K562 (cell line): ENCODE measurements at regions not wholly inside any gene's neighbourhood (a gene's known extent, or its start where the extent isn't known, plus 50 kb on each side); places are given as distances from the start of the nearest gene placed in this dataset.

ENCODE experiments used
- ATAC-seq: fragments of 200-7000 bp; cut with Tn5 transposase; 3 replicates; pipeline ENCODE4 v1.9.1; 2020; ENCODE audit warnings: moderate library complexity
- BruUV-seq: library from RNA; stranded (reverse); fragments of 400-500 nt; replicated peaks from 2 replicates; lab custom pipeline; 2021; lab: Mats Ljungman, UMichigan
- CTCF ChIA-PET: fragments of 300-600 bp; formaldehyde crosslinking; extraction: SDS; loops from one replicate; lab custom pipeline; 2021; ENCODE audit warnings: low intra/inter-chr PET ratio; lab: Yijun Ruan, JAX
- POLR2A ChIA-PET: fragments of 300-600, 350-650 bp; sonication (Branson Sonifier 250); formaldehyde crosslinking; extraction: SDS; loops from one replicate; lab custom pipeline; 2021; ENCODE audit warnings: antibody characterized with exemption, inconsistent platforms; lab: Yijun Ruan, JAX
- DNase-seq, 4 experiments: peaks; one replicate each; pipeline versions ENCODE4 v3.0.0 to v3.0.0-alpha.2; 2011 to 2018; ENCODE audit warnings: low spot score in 3 of 4, mixed read lengths in 3 of 4; ENCODE audit errors: extremely low read depth in 1 of 4
- FAIRE-seq: peaks from 2 replicates; lab custom pipeline; 2011; peaks lifted over from hg19 to GRCh38; lab: Jason Lieb, UNC
- H2AFZ ChIP-seq: 2 replicates; pipeline ENCODE4 v1.6.0; 2011; ENCODE audit warnings: low read depth, low read length, control low read depth, inconsistent platforms
- H3K27ac ChIP-seq: fragments of 200-600 bp; 3 replicates; pipeline ENCODE4 v1.8.0; 2011; ENCODE audit warnings: low read depth, mild to moderate bottlenecking, control low read depth, inconsistent platforms, low read length, moderate library complexity, mixed read lengths; ENCODE audit errors: extremely low read depth
- H3K27me3 ChIP-seq, 2 experiments: fragments of 300-600 bp in 1 of 2; 2 replicates in 1 of 2; 3 replicates in 1 of 2; pipeline versions ENCODE4 v1.6.0 to v1.8.0; 2011; ENCODE audit warnings: inconsistent platforms in 2 of 2, low read length in 2 of 2, mild to moderate bottlenecking in 1 of 2, mixed read lengths in 1 of 2, moderate library complexity in 1 of 2; ENCODE audit not compliant: control insufficient read depth in 2 of 2, insufficient read depth in 2 of 2
- H3K36me3 ChIP-seq: fragments of 300-600 bp; 3 replicates; pipeline ENCODE4 v1.8.0; 2011; ENCODE audit warnings: mild to moderate bottlenecking, low read length, inconsistent platforms; ENCODE audit not compliant: control insufficient read depth, insufficient read depth
- H3K4me1 ChIP-seq, 2 experiments: fragments of 200-600 bp in 1 of 2; replicated peaks in 1 of 2; 2 replicates in 1 of 2; 3 replicates in 1 of 2; pipeline versions ENCODE4 v1.5.1 to v1.8.0; 2011; ENCODE audit warnings: inconsistent platforms in 2 of 2, low read length in 2 of 2, mild to moderate bottlenecking in 1 of 2, mixed read lengths in 1 of 2, moderate library complexity in 1 of 2; ENCODE audit not compliant: control insufficient read depth in 2 of 2, insufficient read depth in 2 of 2
- H3K4me2 ChIP-seq: 2 replicates; pipeline ENCODE4 v1.6.1; 2011; ENCODE audit warnings: low read length, control low read depth, inconsistent platforms, mixed read lengths; ENCODE audit not compliant: insufficient read depth
- H3K4me3 ChIP-seq: fragments of 200-600 bp; sonication (generic), shearing (Covaris generic); 2 replicates; pipeline ENCODE4 v1.5.1; 2016; ENCODE audit warnings: control low read depth, inconsistent platforms
- H3K79me2 ChIP-seq: fragments of 200-600 bp; 3 replicates; pipeline ENCODE4 v1.8.0; 2011; ENCODE audit warnings: low read length, inconsistent platforms; ENCODE audit not compliant: control insufficient read depth, insufficient read depth
- H3K9ac ChIP-seq, 2 experiments: 2 replicates each; pipeline versions ENCODE4 v1.6.0 to v1.6.1; 2011; ENCODE audit warnings: low read depth in 2 of 2, low read length in 2 of 2, control low read depth in 1 of 2, inconsistent platforms in 1 of 2, mild to moderate bottlenecking in 1 of 2, mixed read lengths in 1 of 2; ENCODE audit not compliant: insufficient read depth in 1 of 2
- H3K9me1 ChIP-seq: one replicate; pipeline ENCODE4 v1.6.0; 2011; ENCODE audit warnings: inconsistent platforms, mild to moderate bottlenecking, low read length, moderate library complexity; ENCODE audit not compliant: control insufficient read depth, insufficient read depth
- H3K9me3 ChIP-seq: replicated peaks from 2 replicates; pipeline ENCODE4 v1.5.1; 2011; ENCODE audit warnings: low read depth, low read length, inconsistent platforms; ENCODE audit not compliant: control insufficient read depth, insufficient read depth
- H4K20me1 ChIP-seq: replicated peaks from 2 replicates; pipeline ENCODE4 v1.6.1; 2011; ENCODE audit warnings: low read length, inconsistent platforms, mixed read lengths; ENCODE audit not compliant: control insufficient read depth, insufficient read depth
- ADNP ChIP-seq: fragments of 200-800 bp; sonication (Bioruptor generic); IDR thresholded peaks from 2 replicates; pipeline ENCODE4 v1.6.1; 2016; ENCODE audit warnings: missing genetic modification characterization, missing compliant biosample characterization
- E2F4 ChIP-seq: sonication (generic); formaldehyde crosslinking; IDR thresholded peaks from 2 replicates; pipeline ENCODE4 v1.8.0; 2022; ENCODE audit warnings: mild to moderate bottlenecking, low read depth, missing genetic modification reagents
- FOSL1 ChIP-seq: fragments of 200-800 bp; sonication (Bioruptor generic); conservative IDR thresholded peaks from 2 replicates; pipeline ENCODE4 v1.6.1; 2016; ENCODE audit warnings: missing genetic modification characterization, missing compliant biosample characterization
- FOXA3 ChIP-seq, 2 experiments: fragments of 450-650 bp in 1 of 2; sonication (generic) in 1 of 2; formaldehyde crosslinking; IDR thresholded peaks in 1 of 2; conservative IDR thresholded peaks in 1 of 2; 2 replicates each; pipeline versions ENCODE4 v1.4.0 to v1.8.0; 2020 to 2022; ENCODE audit warnings: mild to moderate bottlenecking in 2 of 2, missing genetic modification reagents in 1 of 2
- HDAC1 ChIP-seq, 2 experiments: fragments of 450-650 bp; IDR thresholded peaks; 2 replicates each; pipeline ENCODE4 v1.6.1; 2016 to 2017; ENCODE audit warnings: inconsistent platforms in 1 of 2, mild to moderate bottlenecking in 1 of 2, moderate library complexity in 1 of 2
- JUND ChIP-seq, 2 experiments: IDR thresholded peaks; 2 replicates in 1 of 2; 3 replicates in 1 of 2; pipeline ENCODE4 v1.6.1; 2011; ENCODE audit warnings: borderline replicate concordance in 2 of 2, low read depth in 2 of 2, low read length in 2 of 2, improper control_type of control experiment in 1 of 2, missing biosample characterization in 1 of 2, missing genetic modification characterization in 1 of 2, missing genetic modification reagents in 1 of 2
- MAFG ChIP-seq: fragments of 450-650 bp; conservative IDR thresholded peaks from 2 replicates; pipeline ENCODE4 v1.6.1; 2016; ENCODE audit warnings: missing genetic modification characterization, missing compliant biosample characterization
- MECOM ChIP-seq: fragments of 250-450 bp; sonication (Bioruptor Pico); IDR thresholded peaks from 2 replicates; pipeline ENCODE4 v1.8.0; 2022; ENCODE audit warnings: inconsistent platforms
- PHTF2 ChIP-seq: fragments of 250-450 bp; sonication (Bioruptor Pico); IDR thresholded peaks from 2 replicates; pipeline ENCODE4 v1.5.0; 2021; ENCODE audit warnings: mild to moderate bottlenecking
- RBM15 ChIP-seq: fragments of 200-400 bp; formaldehyde crosslinking; IDR thresholded peaks from 2 replicates; pipeline ENCODE4 v1.6.1; 2018; ENCODE audit warnings: mild to moderate bottlenecking, low read length, moderate library complexity; ENCODE audit not compliant: insufficient read depth
- SAP30 ChIP-seq: fragments of 200-600 bp; sonication (generic); IDR thresholded peaks from 2 replicates; pipeline ENCODE4 v1.6.1; 2012; ENCODE audit warnings: borderline replicate concordance, low read depth, mild to moderate bottlenecking, moderate library complexity, low read length, control low read depth, inconsistent platforms; ENCODE audit not compliant: insufficient read depth, poor library complexity, severe bottlenecking
- TAL1 ChIP-seq: fragments of 450-650 bp; IDR thresholded peaks from 2 replicates; pipeline ENCODE4 v1.6.1; 2016; ENCODE audit warnings: mild to moderate bottlenecking
- TEAD4 ChIP-seq, 2 experiments: sonication (generic) in 1 of 2; formaldehyde crosslinking in 1 of 2; IDR thresholded peaks; 2 replicates each; pipeline versions ENCODE4 v1.6.1 to v1.8.0; 2012 to 2022; ENCODE audit warnings: borderline replicate concordance in 1 of 2, inconsistent platforms in 1 of 2, low read length in 1 of 2, mild to moderate bottlenecking in 1 of 2, missing genetic modification reagents in 1 of 2
- WGBS: fragments of 100-300 bp; shearing (Covaris generic); methylation state at CpG from one replicate; pipeline ENCODE4 v1.1.6; 2016; ENCODE audit warnings: low coverage, mixed read lengths; ENCODE audit not compliant: insufficient coverage; ENCODE audit errors: missing lambda C conversion rate; 5-methylcytosine and 5-hydroxymethylcytosine counted together
- in situ Hi-C: fragments of 300-500 bp; cut with MboI; formaldehyde crosslinking; loops from 4 replicates; pipeline ENCODE4 v1.15.0; 2018; ENCODE audit warnings: inconsistent platforms, mixed read lengths
- intact Hi-C: fragments of 100-400 bp; cut with micrococcal nuclease; formaldehyde crosslinking; loops from 2 replicates; pipeline ENCODE4 v1.14.2; 2022
- TF ChIP-seq, protein P1 (sequence below): fragments of 450-650 bp; IDR thresholded peaks from 2 replicates; pipeline ENCODE4 v1.6.1; 2016; ENCODE audit warnings: low read depth, mild to moderate bottlenecking, moderate library complexity

- Histone ChIP-seq H2AFZ (no peak overlapping the region), H3K27me3 (peaks cover 0 to 1% of the 10 kb centered on the region in 2 experiments; a peak in 1 of 5 replicates), H3K4me1 (0 out of 5 replicates have a peak, but pooled peaks cover 0 to 2% of the 10 kb centered on the region in 2 experiments), H3K9me1 (no peaks in the 10 kb centered on the region), H3K9me3 (no peaks in the 10 kb centered on the region), H4K20me1 (no peaks in the 10 kb centered on the region), H3K36me3 (no peaks in the 10 kb centered on the region), H3K4me2 (no peak overlapping the region), H3K27ac (no peak overlapping the region), H3K79me2 (no peaks in the 10 kb centered on the region), H3K4me3 (no peak overlapping the region), H3K9ac (no peak overlapping the region)
- ChIA-PET POLR2A (interaction anchor here (0.6 to 1.2 kb wide), 3 partner anchors 40 to 535 kb away, joined by 3 to 6 read pairs (median 3); no protein-coding TSS in a partner anchor), CTCF (no interaction called here)
- WGBS, result 7% methylated on average over 2 of the region's 2 CpGs
- ATAC-seq (no peak), FAIRE-seq (no peak), DNase-seq (no peak)
- TF ChIP-seq RBM15 (no peak), FOSL1 (tag) (peak; percentile 58), JUND (IDR thresholded peaks at IDR 0.05; ENCODE audit: borderline replicate concordance, low read depth, low read length) (peak; percentile 38; the same call in 1 of the 2 replicates), JUND (tag; IDR thresholded peaks at IDR 0.05; ENCODE audit: borderline replicate concordance, low read depth, low read length) (no peak)
- TF ChIP-seq, protein P1, sequence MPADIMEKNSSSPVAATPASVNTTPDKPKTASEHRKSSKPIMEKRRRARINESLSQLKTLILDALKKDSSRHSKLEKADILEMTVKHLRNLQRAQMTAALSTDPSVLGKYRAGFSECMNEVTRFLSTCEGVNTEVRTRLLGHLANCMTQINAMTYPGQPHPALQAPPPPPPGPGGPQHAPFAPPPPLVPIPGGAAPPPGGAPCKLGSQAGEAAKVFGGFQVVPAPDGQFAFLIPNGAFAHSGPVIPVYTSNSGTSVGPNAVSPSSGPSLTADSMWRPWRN, result no peak
- no TSS peak for BruUV-seq
- intact Hi-C loops, result no loop called here
- in situ Hi-C loops, result no loop called here
Observed at GRCh38 chr4:173450281-173450680, 51.4 kb upstream of the SCRG1 start.

DNA sequence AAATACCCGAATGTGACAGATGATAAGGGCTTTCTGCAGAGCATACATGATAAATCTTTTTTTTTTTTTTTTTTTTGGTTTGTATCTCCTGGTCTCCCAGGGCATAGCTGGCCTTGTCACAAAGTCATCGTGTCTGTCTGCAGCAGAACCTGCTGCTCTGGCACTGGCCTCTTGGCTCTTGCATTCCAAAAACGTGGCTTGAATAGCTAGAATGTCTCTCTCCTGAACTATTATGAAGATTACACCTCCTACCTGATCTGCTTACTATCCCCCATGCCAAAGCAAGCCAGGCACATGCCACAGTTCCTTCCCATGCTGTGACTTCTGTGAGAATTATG, 50.4 kb upstream of the SCRG1 start:
- no peaks in the 10 kb centered on the region for H3K27me3 ChIP-seq
- H3K4me3 ChIP-seq, result no peak overlapping the region
- no peak for DNase-seq
- no peak for ATAC-seq
- no peaks in the 10 kb centered on the region for H3K9me3 ChIP-seq
- H3K36me3 ChIP-seq, result no peaks in the 10 kb centered on the region
- intact Hi-C loops (no loop called here), in situ Hi-C loops (no loop called here)
- ChIA-PET POLR2A (no interaction called here), CTCF (no interaction called here)
- H4K20me1 ChIP-seq, result no peaks in the 10 kb centered on the region
- 0% methylated on average over 3 of the region's 3 CpGs for WGBS
- 0 out of 5 replicates have a peak, but pooled peaks cover 0 to 2% of the 10 kb centered on the region in 2 experiments for H3K4me1 ChIP-seq
- no peaks in the 10 kb centered on the region for H3K9me1 ChIP-seq
- no peak overlapping the region for H3K9ac ChIP-seq
- BruUV-seq, result no TSS peak
- TF ChIP-seq E2F4 (CRISPR knock-in tag) (no peak), SAP30 (no peak), FOXA3 (CRISPR knock-in tag; conservative IDR thresholded peaks at IDR 0.05 in 1 of 2, IDR thresholded peaks at IDR 0.05 in 1 of 2) (no peak), ADNP (tag) (peak; percentile 35; the same call in 1 of the 2 replicates), HDAC1 (IDR thresholded peaks at IDR 0.05) (0 out of 4 replicates have a peak, but pooled peaks of 1 of the 2 experiments have one; percentile 52), MAFG (tag) (0 out of 2 replicates have a peak, but pooled peaks have one; percentile 11), TEAD4 (IDR thresholded peaks at IDR 0.05; ENCODE audit: low read length) (no peak), TEAD4 (CRISPR knock-in tag; IDR thresholded peaks at IDR 0.05; ENCODE audit: borderline replicate concordance) (no peak), TAL1 (peak; percentile 51), MECOM (no peak), PHTF2 (CRISPR knock-in tag) (no peak)
- no peaks in the 10 kb centered on the region for H3K79me2 ChIP-seq
- no peak overlapping the region for H2AFZ ChIP-seq
- FAIRE-seq, result no peak
- H3K4me2 ChIP-seq, result no peak overlapping the region
- H3K27ac ChIP-seq, result no peak overlapping the region
